Vagina (tissue), 2 donors: ENCODE measurements at regions not wholly inside any gene's neighbourhood (a gene's known extent, or its start where the extent isn't known, plus 50 kb on each side); places are given as distances from the start of the nearest gene placed in this dataset.

ENCODE experiments used
- POLR2A ChIP-seq, 2 donors: fragments of 450-650 bp; IDR thresholded peaks; one replicate each; pipeline ENCODE4 v1.6.1; 2017; ENCODE audit warnings: antibody characterized with exemption in 2 of 2, mild to moderate bottlenecking in 2 of 2, moderate library complexity in 2 of 2
- POLR2AphosphoS5 ChIP-seq, 2 donors: sonication (generic); formaldehyde crosslinking; IDR thresholded peaks; one replicate each; pipeline ENCODE4 v1.9.0; 2017; ENCODE audit warnings: antibody characterized with exemption in 2 of 2, mild to moderate bottlenecking in 2 of 2, low read depth in 1 of 2; ENCODE audit not compliant: insufficient read depth in 1 of 2
- TF ChIP-seq, protein P1 (sequence below), 3 experiments: fragments of 450-650 bp in 2 of 3; fragments of 200-600 bp in 1 of 3; sonication (generic) in 1 of 3; IDR thresholded peaks; one replicate each; pipeline ENCODE4 v1.5.1; 2017 to 2019; ENCODE audit warnings: antibody characterized with exemption in 3 of 3, mild to moderate bottlenecking in 2 of 3, moderate library complexity in 2 of 3

DNA sequence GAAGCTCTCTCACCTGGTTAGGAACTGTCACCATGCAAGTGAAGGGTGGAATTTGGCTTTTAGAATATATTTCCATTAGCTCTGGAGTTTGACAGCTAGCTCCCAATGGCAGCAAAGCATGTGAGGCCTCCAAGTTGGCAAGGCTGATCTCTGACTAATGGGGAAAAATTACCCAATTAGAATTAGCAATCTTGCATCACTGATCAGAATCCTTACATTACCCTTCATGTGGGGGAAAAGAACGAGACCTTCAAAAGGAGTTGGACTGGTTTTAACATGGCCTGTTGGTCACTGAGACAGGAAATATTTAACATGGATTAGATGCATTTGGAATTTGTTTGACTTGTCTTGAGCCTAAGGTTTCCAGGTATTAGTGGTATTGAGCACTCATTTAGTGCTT is 192.3 kb upstream of the GDNF start:
- TF ChIP-seq, protein P1, sequence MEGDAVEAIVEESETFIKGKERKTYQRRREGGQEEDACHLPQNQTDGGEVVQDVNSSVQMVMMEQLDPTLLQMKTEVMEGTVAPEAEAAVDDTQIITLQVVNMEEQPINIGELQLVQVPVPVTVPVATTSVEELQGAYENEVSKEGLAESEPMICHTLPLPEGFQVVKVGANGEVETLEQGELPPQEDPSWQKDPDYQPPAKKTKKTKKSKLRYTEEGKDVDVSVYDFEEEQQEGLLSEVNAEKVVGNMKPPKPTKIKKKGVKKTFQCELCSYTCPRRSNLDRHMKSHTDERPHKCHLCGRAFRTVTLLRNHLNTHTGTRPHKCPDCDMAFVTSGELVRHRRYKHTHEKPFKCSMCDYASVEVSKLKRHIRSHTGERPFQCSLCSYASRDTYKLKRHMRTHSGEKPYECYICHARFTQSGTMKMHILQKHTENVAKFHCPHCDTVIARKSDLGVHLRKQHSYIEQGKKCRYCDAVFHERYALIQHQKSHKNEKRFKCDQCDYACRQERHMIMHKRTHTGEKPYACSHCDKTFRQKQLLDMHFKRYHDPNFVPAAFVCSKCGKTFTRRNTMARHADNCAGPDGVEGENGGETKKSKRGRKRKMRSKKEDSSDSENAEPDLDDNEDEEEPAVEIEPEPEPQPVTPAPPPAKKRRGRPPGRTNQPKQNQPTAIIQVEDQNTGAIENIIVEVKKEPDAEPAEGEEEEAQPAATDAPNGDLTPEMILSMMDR (IDR thresholded peaks at IDR 0.05): no peak
- TF ChIP-seq POLR2AphosphoS5 (IDR thresholded peaks at IDR 0.05; ENCODE audit: insufficient read depth in 1 of 2, low read depth in 1 of 2) (no peak), POLR2A (IDR thresholded peaks at IDR 0.05) (no peak)
